Dermis microvascular lymphatic vessel endothelial cell (primary cell): ENCODE measurements at regions not wholly inside any gene's neighbourhood (a gene's known extent, or its start where the extent isn't known, plus 50 kb on each side); places are given as distances from the start of the nearest gene placed in this dataset.

Experiments used
- DNase-seq, 2 donors: peaks; one replicate each; pipeline versions ENCODE4 v3.0.0 to v3.0.0-alpha.2; 2010; ENCODE audit warnings: low read depth in 2 of 2

DNA sequence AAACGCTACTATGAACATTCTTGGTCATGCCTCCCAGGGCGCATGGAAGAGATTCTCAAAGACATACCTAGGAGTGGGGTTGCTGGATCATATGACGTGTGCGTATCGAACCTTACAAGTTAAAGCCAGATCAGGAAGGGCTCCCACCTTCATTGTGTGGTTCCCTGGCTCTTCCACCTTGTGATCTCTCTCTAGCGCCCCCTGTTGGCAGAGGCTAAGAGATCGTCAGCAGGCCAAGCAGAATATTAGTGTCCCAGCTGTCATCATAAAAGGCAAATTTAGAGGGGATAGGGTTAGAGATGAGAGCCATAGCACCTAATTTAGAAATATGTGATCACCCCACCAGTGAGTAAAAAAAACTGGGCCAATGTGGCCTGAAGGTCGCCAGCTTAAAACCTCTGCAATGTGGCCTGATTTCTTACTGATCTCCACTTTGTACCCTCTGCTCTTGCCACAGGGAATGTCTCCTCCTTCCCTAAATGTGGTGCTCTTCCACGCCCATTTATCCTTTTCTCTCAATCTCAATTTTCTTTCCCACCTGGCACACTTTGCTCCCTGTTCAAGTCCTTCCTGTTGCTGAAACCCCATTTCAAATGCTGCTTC lies 91.7 kb upstream of the SHB start:
- DNase-seq: peak; percentile 44 to 66

DNA sequence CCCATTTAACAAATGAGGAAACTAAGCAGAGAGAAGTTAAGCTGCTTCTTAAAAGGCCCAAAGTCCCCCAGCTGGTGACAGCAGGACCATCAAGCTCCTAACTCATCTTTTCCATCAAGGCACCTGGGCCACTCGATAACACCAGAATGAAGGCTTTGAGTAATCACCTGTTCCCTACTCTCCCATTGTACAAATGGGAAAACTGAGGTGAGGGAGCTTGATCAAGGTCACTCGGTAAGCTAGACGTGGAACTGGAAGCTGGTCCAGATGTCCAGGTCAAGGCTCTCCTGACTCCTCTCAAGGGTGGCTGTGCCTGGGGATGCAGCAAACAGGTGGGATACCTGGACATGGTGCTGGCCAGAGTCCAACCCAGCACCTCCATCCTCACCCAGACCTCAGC lies 90.6 kb upstream of the SHB start:
- DNase-seq: no peak

DNA sequence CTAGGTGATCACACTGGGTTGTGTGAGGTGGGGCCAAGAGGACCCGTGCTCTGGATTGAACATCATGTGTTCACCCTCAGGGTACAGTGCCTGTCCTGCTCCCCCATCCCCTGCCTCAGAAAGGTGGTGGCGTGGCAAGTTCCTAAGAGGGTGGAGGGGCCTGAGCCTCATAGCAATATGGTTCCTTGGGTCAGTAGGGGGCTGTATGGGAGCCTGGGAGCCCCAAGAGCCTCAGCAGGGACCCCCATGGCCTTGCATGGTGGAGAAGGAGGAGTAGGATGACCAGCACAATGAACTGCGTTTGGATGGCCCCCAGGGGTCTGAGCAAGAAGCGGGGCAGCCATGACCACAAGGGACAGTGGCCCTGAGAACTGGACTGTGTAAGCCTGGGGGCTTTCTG lies 89.6 kb upstream of the SHB start:
- no peak for DNase-seq

DNA sequence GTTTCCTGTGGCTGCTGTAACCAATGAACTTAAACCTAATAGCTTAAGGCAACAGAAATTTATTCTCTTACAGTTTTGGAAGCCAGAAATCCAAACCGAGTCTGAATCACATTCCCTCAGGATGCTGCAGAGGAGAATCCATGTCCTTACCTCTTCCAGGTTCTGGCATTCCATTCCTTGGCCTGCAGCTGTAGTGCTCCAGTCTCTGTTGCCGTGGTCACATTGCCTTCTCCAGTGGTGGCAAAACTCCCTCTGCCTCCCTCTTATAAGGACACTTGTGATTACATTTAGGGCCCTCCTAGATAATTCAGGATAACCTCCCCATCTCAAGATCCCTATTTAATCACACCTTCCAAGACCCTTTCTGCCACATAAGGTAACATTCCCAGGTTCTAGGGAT lies 88.7 kb upstream of the SHB start:
- no peak for DNase-seq

DNA sequence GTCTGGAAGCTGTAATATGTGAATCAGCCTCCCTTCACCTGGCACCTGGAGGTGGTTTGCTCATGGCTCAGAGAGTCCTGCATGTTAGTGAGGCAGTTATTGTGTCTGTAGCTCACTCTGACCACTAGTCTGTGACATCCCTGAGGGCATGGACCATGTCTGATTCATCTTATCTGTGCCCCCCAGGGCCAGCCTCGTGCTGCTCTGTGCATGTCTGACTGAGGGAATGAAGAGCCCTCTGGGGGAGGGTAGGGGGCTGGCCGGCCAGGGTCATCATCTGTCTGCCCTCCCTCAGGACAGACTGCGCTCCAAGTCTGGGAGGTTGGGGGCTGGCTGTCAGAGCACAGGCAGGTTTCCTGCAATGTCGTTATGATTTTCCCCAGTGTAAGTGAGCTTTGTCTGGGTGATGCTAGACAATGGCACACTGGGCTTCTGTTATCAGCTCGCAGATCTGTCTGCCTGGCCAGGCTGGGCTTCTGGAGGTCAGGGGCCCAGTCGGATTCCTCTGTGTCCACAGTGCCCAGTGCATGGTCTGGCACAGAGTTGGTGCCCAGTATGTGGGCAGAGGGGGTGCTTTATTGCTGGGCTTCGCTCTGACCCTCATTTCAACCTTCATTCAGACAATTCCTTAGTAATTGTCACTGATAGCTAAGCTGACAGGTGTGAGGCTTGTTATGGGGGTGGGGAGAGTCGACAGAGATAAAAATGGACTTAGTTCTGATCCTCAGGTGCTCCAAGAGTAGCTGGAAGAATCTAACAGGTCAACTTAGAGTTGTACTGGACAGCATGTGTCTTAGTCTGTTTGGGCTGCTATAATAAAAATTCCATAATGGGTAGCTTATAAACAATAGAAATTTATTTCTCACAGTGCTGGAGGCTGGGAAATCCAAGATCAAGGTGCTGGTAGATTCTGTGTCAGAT lies 85.7 kb upstream of the SHB start:
- no peak for DNase-seq

DNA sequence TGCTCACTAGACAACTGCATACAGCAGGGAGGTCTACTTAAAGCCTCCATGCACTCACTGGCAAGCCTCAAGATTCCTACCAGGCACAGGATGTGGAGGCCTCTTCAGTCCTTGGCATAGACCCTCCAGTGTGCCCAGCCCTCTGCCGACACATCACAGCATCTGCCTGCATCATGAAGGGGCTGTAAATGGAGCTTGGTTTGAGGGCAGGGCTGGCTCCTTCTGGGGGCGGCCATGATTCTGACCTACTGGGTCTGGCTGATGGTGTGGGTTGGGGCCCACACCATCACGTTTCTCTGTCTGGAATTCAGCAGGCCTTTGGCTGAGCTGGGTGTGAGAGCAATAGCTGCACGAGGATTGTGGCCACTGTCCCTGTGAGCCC lies 84.9 kb upstream of the SHB start:
- DNase-seq: no peak

DNA sequence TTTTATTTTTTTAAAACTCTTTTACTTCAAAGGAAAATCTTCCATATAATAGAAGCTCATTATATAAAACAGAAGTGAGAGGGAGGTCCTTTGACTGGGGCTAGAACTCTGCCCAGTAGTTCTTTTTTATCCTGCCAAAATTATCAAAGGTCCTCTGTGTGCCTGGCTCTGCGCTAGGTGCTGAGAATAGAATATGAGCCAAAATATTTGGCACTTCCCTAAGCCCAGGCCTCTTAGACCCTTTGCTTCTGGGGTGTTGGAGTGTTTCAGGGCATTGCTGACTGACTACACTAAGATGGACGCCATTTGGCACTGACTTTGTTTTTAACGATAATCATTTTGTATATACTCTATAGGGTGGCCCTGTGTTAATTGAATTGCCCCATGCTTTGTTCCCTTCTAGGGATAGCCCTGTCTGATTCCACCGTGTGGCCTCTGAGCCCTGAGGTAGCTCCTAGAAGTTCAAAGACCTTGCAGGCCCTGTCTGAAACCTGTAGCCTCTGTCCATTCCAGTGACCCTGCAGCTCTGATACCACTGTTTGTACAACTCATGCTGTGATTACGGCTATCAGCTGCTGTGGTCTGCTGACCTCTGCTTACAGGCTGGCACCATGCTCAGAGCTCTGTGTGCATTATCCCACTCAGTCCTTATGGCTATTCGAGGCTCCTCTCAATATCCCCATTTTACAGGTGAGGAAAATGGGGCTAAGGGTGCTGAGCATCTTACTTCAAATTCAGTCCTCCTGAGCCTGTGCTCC lies 84.3 kb upstream of the SHB start:
- DNase-seq: no peak

DNA sequence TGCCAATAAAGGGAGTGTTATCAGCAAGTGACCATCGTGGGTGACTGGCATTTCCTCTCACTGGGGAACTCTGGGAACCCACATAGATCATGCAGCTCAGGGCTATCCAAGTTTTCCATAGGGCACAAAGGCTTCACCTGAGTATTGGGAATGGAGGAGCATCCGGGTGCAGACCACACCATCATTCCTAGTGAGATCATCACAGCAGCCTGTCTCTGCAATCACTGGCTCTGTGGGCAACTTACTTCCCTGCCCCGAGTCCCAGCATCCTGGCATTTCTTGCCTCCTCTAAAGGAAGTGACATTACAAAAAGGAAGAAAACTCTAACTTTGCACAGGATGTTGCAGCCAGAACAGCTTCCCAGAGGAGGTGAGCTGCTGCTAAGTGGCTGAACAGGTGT lies 80.6 kb upstream of the SHB start:
- DNase-seq: no peak

DNA sequence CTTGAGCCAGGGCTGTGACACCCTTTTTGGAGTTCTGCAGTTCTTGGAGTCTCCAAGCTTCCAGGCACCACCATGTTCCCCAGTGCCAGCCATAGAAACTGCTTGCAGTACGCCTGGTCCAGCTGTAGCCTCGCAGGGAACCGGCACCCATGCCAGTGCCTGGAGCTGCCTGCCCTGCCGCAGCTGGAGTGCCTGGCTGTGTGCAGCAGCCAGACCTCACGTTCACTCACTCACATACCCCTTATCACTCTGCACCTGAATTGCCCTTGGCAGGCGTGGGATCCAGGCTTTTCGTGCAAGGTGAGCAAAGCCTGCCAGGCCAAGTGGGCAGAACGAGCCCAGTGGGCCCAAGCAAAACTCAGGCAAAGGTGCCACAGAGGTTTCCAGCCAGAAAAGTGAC lies 77.8 kb upstream of the SHB start:
- no peak for DNase-seq

DNA sequence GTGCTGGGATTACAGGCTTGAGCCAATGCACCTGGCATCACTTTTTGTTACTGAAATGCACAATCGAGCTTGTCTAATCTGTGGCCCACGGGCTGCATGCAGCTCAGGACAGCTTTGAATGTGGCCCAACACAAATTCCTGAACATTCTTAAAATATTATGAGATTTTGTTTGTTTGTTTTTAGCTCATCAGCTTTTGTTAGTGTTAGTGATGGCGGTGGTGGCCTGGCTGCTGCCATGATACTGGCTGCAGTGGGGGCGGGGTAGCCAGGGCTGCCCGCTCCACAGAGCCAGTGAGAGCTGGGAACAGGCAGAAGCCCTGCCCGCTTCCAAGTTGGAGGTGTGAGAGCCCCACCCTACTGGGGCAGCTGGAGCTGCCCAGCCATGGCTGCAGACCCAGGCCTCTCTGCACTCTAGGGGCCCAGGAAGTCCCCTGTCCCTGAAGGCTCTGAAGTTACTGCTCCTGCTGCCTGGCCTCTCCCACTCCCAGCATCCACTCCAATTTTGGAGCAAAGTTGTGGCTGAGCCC lies 76.6 kb upstream of the SHB start:
- DNase-seq: no peak

DNA sequence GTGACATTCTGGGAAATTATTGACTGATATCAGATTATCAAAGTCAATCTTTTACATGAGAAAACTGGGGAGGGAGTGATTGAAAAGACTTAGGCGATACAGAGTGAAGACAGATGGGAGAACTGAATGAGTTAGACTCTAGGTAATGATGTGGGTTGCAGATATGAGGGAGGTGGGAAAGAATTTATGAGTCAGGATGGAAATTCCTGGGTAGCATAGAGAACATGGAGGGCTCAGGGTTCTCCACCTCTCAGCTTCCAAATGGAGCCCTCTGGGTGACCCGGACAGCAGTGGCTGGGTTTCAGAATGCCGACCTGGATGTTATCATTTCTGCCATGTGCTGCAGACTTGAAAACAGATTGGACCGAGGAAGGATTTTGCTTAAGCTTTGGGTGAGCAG lies 75.4 kb upstream of the SHB start:
- no peak for DNase-seq

DNA sequence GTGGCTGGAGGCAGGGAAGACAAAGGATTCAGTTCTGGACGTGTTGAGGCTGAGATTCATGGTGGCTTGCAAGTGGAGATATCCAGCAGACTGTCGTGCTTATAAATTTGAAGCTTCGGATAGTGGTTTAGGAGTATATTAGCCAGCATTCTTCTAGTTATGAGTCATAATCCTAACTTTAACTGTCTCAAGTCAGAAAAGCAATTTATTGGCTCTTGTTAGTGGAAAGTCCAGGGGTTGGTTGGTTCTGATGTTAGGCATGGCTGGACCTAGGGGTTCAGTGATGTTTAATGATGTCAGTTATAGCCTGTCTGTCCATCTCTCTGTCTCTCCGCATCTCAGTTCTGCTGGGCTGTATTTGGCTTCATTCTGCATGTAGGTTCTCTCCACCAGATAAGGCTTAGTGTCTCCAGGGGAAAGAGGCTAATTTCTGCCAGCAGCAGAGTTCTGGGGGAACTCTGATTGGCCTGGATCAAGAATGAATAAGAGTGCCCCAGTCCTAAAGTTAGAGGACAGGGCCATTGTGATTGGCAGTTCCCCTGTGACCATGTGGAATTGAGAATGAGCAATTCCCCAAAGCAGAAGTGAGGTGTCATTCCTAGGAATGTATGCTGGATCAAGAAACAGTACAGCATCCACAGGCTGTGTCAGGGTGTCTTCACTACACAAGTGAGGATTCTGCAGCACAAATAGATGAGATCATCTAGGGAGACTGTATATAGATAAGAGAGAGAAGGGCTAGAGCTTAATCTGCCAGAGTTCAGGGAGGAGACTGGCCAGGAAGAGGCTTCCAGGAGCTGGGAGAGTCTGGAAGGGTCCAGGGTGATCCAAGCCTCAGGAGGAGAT lies 72.9 kb upstream of the SHB start:
- no peak for DNase-seq

DNA sequence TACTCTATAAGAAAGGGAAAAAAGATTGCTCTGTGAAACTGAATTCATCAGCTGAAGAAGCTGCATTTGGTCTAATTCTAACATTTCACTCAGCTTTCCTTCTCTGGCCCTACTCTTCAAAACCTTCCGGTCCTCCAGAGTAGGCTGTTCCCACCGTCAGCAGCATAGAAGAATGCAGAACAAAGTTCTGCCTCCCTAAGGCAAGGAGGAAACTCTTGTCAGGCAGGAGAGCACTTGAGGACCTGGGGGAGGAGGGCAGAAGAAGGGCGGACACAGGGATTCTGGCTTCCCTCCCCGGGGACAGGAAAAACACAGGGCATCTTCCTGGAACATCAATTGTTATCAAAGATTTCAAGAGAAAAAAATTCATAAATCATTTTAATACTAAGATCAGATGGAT lies 69.2 kb upstream of the SHB start:
- DNase-seq: no peak

DNA sequence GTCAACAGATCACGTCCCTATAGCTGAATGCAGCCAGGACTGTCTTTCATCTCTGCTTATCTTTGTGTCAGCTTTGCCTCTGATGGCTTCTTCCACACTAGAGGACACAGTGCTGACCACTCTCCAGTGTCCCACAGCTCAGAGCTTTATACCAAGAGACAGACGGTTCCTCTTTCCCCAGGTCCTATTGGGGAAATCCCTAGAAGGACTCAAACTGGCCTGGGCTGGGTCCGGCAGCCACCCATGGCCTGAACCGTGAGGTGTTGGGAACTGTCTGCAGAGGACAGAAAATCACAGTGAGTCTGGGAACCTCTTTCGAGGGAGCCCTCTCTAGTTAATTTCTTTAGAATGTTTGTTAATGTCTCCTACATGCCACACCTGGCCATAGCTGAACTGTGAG lies 68.3 kb upstream of the SHB start:
- no peak for DNase-seq

DNA sequence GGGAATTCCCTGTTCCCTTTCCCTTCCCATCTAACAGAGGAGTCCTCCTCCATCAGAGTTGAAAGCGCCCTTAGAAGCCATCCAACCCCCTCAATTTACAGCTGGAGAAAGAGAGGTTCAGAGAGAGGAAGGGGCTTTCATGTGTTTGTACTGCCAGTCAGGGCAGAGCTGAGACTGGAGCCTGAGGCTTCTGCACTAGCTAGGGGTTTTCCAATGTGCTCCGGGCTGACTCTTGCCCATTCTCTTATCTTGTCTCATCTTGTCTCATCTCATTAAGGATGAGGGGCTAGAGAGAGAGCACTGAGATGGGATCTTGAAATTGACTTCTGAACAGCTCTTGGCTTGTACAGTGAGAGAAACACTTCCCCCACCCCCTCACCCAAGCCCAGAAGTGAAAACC lies 67.4 kb upstream of the SHB start:
- no peak for DNase-seq

DNA sequence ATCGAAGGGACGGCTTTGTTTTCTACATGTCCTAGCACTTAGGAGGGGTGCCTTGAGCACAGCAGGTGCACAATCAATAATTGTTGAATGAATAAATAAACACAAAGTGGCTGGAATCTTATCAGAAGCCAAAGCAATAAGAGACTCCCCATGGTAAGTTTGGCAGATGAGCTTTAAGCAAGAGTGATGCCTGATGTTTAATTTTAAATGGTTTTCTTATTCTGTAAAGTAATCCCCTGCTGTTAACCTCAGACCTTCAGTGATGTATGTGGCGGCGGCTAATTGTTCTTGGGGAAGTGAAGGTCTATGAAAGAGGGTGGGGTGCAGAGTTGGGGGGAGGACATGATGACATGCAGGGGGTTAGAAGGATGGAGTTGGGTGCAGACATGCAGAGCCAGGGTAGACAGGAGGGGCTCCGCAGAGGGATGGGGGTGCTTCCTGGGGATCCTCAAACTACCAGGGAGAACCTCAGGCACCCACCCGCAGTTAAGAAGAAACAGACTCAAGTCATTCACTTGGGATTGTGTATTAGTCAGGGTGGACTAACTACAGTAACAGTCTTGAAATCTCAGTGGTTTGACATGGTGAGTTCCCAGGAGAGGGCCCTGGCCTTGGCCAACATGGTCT lies 65.7 kb upstream of the SHB start:
- no peak for DNase-seq

DNA sequence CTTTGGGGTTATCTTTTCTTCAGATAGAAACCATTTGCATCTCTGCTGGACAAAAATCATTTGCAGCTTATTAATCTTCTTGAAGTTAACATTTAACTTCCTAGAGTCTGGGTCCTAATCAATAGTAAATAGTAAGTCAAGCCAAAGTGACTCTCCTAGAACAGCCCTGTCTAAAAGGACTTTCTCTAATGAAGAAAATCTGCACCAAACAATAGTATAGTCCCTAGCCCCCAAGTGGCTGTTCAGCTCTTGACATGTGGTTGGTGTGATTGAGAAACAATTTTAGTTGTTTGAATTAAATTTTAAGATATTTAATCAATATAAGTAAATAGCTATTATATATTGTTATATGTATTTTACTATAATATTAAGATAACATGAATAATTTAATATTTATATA lies 64.6 kb upstream of the SHB start:
- no peak for DNase-seq

DNA sequence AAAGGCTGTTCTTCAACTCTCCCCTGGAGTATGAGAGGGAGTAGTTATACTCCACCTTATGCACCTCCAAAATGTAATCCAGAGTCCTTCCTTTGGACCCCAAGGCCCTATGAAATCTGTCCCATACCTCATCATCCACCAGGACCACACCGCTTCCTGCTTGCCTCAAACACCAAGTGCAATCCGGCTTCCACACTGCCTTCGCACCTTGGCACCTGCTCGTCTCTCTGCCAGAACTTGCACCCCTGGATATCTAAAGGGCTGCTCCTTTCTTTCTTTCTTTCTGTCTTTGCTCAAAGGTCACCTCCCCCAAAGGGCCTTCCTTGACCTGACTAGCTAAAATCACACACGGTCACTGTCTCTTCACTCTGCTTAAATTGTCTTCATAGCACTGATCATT lies 63.9 kb upstream of the SHB start:
- no peak for DNase-seq

DNA sequence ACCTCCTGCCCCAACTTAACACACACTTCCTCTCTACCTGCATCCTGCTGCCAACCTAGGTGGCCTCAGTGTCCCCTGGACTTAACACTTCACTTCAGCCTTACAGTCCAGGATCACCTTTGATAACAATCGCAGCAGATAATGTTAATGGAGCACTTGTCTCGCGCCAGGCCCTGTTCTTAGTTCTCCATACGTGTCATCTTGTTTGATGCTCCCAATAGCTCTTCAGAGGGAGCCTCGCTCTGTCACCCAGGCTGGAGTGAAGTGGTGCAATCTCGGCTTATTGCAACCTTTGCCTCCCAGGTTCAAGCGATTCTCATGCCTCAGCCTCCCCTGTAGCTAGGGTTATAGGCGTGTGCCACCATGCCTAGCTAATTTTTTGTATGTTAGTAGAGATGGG lies 62.7 kb upstream of the SHB start:
- no peak for DNase-seq

DNA sequence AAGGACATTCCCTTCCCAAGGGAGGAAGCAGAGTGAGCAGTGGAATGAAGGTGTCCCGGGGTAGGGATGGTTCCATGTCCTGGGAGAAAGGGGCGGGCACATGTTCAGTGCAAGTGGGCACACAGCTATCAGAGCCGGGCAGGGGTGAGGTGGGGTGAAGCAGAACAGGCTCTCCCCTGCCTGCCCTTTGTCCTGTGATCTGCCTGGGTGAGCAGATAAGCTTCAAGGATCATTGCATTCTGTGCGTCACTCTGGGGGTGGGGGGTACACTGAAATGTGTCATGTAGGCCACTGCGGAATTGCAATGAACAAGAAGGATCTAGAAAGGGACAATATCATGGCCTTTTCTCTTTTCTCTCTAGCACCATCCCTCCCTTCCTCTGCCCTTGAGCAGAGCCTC lies 61.7 kb upstream of the SHB start:
- no peak for DNase-seq

DNA sequence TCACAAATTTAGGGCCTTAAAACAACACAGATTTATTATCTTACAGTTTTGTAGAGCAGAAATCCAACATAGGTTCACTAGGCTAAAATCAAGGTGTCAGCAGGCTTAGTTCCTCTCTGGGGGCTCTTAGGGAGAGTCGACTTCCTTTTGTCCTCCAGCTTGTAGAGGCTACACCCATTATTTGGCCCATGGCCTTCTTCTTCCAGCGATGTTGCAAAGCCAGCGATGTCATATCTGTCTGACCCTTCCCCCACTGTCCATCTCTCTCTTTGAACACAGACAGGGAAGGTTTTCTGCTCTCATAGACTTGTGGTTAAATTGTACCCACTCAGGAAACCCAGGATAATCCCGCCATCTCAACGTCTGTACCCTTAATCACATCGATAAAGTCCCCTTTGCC lies 60.3 kb upstream of the SHB start:
- DNase-seq: no peak
